MCF 10A (cell line): ENCODE measurements at regions not wholly inside any gene's neighbourhood (a gene's known extent, or its start where the extent isn't known, plus 50 kb on each side); places are given as distances from the start of the nearest gene placed in this dataset.

Experiments
- BruUV-seq: library from RNA; stranded (reverse); fragments of 400-500 nt; replicated peaks from 2 replicates; lab custom pipeline; 2021; lab: Mats Ljungman, UMichigan
- CTCF ChIA-PET: fragments of 300-600 bp; sonication (Branson Sonifier 250); formaldehyde crosslinking; extraction: SDS; loops from one replicate; lab custom pipeline; 2021; ENCODE audit warnings: antibody characterized with exemption, inconsistent platforms; lab: Yijun Ruan, JAX
- POLR2A ChIA-PET: fragments of 300-600, 350-650 bp; sonication (Branson Sonifier 250); formaldehyde crosslinking; extraction: SDS; loops from one replicate; lab custom pipeline; 2020; ENCODE audit warnings: antibody characterized with exemption, inconsistent platforms; lab: Yijun Ruan, JAX
- DNase-seq: peaks from one replicate; pipeline ENCODE4 v3.0.0-alpha.2; 2018; ENCODE audit not compliant: unreplicated experiment
- H3K27ac Mint-ChIP-seq: one replicate; pipeline ENCODE4 v1.8.0; 2022; ENCODE audit warnings: mild to moderate bottlenecking, low read depth, mixed read lengths; ENCODE audit not compliant: unreplicated experiment
- H3K27me3 Mint-ChIP-seq: one replicate; pipeline ENCODE4 v1.8.0; 2022; ENCODE audit warnings: mixed read lengths; ENCODE audit not compliant: insufficient read depth, unreplicated experiment
- H3K36me3 Mint-ChIP-seq: one replicate; pipeline ENCODE4 v1.8.0; 2022; ENCODE audit warnings: mild to moderate bottlenecking, moderate library complexity, mixed read lengths; ENCODE audit not compliant: insufficient read depth, unreplicated experiment
- H3K4me1 Mint-ChIP-seq: one replicate; pipeline ENCODE4 v1.8.0; 2022; ENCODE audit warnings: mixed read lengths; ENCODE audit not compliant: insufficient read depth, unreplicated experiment
- H3K4me3 Mint-ChIP-seq: one replicate; pipeline ENCODE4 v1.8.0; 2022; ENCODE audit warnings: mild to moderate bottlenecking, moderate library complexity, mixed read lengths; ENCODE audit not compliant: unreplicated experiment
- H3K9me3 Mint-ChIP-seq: one replicate; pipeline ENCODE4 v1.8.0; 2022; ENCODE audit warnings: mixed read lengths; ENCODE audit not compliant: unreplicated experiment
- CTCF ChIP-seq: fragments of 200-600 bp; IDR thresholded peaks from one replicate; pipeline ENCODE4 v1.8.0; 2022; ENCODE audit warnings: antibody characterized with exemption, mild to moderate bottlenecking; ENCODE audit not compliant: unreplicated experiment
- intact Hi-C: fragments of 100-400 bp; cut with micrococcal nuclease; formaldehyde crosslinking; loops from 2 replicates; pipeline ENCODE4 v1.14.1; 2022

- POLR2A ChIA-PET, result no interaction called here
- CTCF ChIA-PET, result no interaction called here
- DNase-seq, result no peak
These were observed 103.0 kb upstream of the SYNDIG1 start for GRCh38 chr20:24366336-24367004.

GRCh38 chr20:24365670-24366069, 103.8 kb upstream of the SYNDIG1 start:
- Mint-ChIP-seq H3K9me3 (peaks cover 39% of the 10 kb centered on the region), H3K36me3 (peaks cover 6% of the 10 kb centered on the region), H3K4me3 (no peak overlapping the region), H3K27ac (no peak overlapping the region), H3K4me1 (no peaks in the 10 kb centered on the region), H3K27me3 (no peaks in the 10 kb centered on the region)
- intact Hi-C loops, result no loop called here
- TF ChIP-seq CTCF, result no peak
- POLR2A ChIA-PET, result no interaction called here
- BruUV-seq, result no TSS peak
- CTCF ChIA-PET, result no interaction called here
- no peak for DNase-seq

More at GRCh38 chr20:24366336-24367004, 103.0 kb upstream of the SYNDIG1 start:
- TF ChIP-seq CTCF, result no peak
- Mint-ChIP-seq H3K4me1 (no peaks in the 10 kb centered on the region), H3K9me3 (peaks cover 37% of the 10 kb centered on the region), H3K36me3 (peaks cover 6% of the 10 kb centered on the region), H3K27me3 (no peaks in the 10 kb centered on the region), H3K27ac (no peak overlapping the region), H3K4me3 (no peak overlapping the region)
- intact Hi-C loops, result no loop called here
- BruUV-seq, result no TSS peak

DNA sequence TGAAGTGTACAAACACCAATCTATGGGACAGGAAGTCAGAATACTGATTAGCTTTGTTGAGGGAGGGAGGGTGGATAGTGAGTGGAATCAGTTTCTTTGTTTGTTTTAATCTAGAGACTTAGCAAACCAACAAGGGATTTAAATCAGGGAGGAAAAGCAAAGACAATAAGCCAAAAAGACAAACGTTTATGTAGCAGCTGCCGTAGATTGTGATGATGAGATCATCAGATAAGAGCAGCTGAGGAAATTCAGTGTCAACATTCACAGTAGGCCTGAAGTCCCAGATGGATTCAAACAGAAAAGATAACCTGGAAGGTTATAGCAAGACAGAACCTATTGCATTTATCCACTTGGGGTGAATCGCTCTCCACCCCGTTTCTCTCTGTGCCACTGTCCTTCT, 104.9 kb upstream of the SYNDIG1 start:
- H3K36me3 Mint-ChIP-seq, result peaks cover 6% of the 10 kb centered on the region
- TF ChIP-seq CTCF, result no peak
- H3K27ac Mint-ChIP-seq, result no peak overlapping the region
- no peaks in the 10 kb centered on the region for H3K27me3 Mint-ChIP-seq
- no peak overlapping the region for H3K4me3 Mint-ChIP-seq
- CTCF ChIA-PET, result no interaction called here
- no peak for DNase-seq
- intact Hi-C loops, result no loop called here
- peaks cover 51% of the 10 kb centered on the region for H3K9me3 Mint-ChIP-seq
- BruUV-seq, result no TSS peak
- POLR2A ChIA-PET, result no interaction called here
- no peaks in the 10 kb centered on the region for H3K4me1 Mint-ChIP-seq

- CTCF ChIA-PET, result interaction anchor here (1.0 kb wide), 1 partner anchor 9 kb away, joined by 4 read pairs; no protein-coding TSS in a partner anchor
- no peak overlapping the region for H3K4me3 Mint-ChIP-seq
These were observed 106.4 kb upstream of the SYNDIG1 start for GRCh38 chr20:24363031-24363430.

More at GRCh38 chr20:24363031-24363430, 106.4 kb upstream of the SYNDIG1 start:
- Mint-ChIP-seq H3K9me3 (peaks cover 51% of the 10 kb centered on the region), H3K27me3 (no peaks in the 10 kb centered on the region), H3K27ac (no peak overlapping the region), H3K4me1 (no peaks in the 10 kb centered on the region), H3K36me3 (peaks cover 6% of the 10 kb centered on the region)
- DNase-seq, result no peak
- POLR2A ChIA-PET, result no interaction called here
- no TSS peak for BruUV-seq
- TF ChIP-seq CTCF, result no peak
- intact Hi-C loops, result no loop called here
